Kidney glomerular epithelial cell (primary cell): ENCODE measurements at regions not wholly inside any gene's neighbourhood (a gene's known extent, or its start where the extent isn't known, plus 50 kb on each side); places are given as distances from the start of the nearest gene placed in this dataset.
A peak's percentile ranks its signal among the peaks of the same experiment; 100 is the strongest.

Experiments
- DNase-seq: peaks from one replicate; lab custom pipeline; 2025; lab: John Stamatoyannopoulos, UW

GRCh38 chr3:1696669-1697275 lies 401.9 kb upstream of the CNTN4 start:
- no peak for DNase-seq

- no peak for DNase-seq
Observed at GRCh38 chr3:1699361-1699920, 399.2 kb upstream of the CNTN4 start.

GRCh38 chr3:1700650-1701049 lies 398.0 kb upstream of the CNTN4 start:
- DNase-seq, result no peak

- DNase-seq, result no peak
Observed at GRCh38 chr3:1703169-1703568, 395.5 kb upstream of the CNTN4 start.

- no peak for DNase-seq
Observed at GRCh38 chr3:1710663-1711062, 388.0 kb upstream of the CNTN4 start.

- no peak for DNase-seq
Observed at GRCh38 chr3:1717524-1717923, 381.1 kb upstream of the CNTN4 start.

GRCh38 chr3:1723726-1724125 lies 374.9 kb upstream of the CNTN4 start:
- no peak for DNase-seq

- DNase-seq, result no peak
Observed at GRCh38 chr3:1726741-1727140, 371.9 kb upstream of the CNTN4 start.

GRCh38 chr3:1727242-1727641 lies 371.4 kb upstream of the CNTN4 start:
- DNase-seq, result no peak

GRCh38 chr3:1728510-1728909 lies 370.2 kb upstream of the CNTN4 start:
- DNase-seq, result no peak

- DNase-seq, result no peak
Observed at GRCh38 chr3:1734494-1735122, 364.1 kb upstream of the CNTN4 start.

GRCh38 chr3:1752205-1752604 lies 346.5 kb upstream of the CNTN4 start:
- no peak for DNase-seq

- DNase-seq, result no peak
Observed at GRCh38 chr3:1766384-1766783, 332.3 kb upstream of the CNTN4 start.

GRCh38 chr3:1773679-1774078 lies 325.0 kb upstream of the CNTN4 start:
- no peak for DNase-seq

GRCh38 chr3:1774597-1774996 lies 324.1 kb upstream of the CNTN4 start:
- no peak for DNase-seq

GRCh38 chr3:1775321-1775720 lies 323.3 kb upstream of the CNTN4 start:
- no peak for DNase-seq

- no peak for DNase-seq
Observed at GRCh38 chr3:1783995-1784394, 314.7 kb upstream of the CNTN4 start.

GRCh38 chr3:1787094-1787493 lies 311.6 kb upstream of the CNTN4 start:
- no peak for DNase-seq

GRCh38 chr3:1792466-1792865 lies 306.2 kb upstream of the CNTN4 start:
- DNase-seq, result no peak

- peak; percentile 53 for DNase-seq
Observed at GRCh38 chr3:1798711-1799405, 299.8 kb upstream of the CNTN4 start.

- no peak for DNase-seq
Observed at GRCh38 chr3:1805331-1805730, 293.3 kb upstream of the CNTN4 start.

GRCh38 chr3:1808590-1808989 lies 290.1 kb upstream of the CNTN4 start:
- DNase-seq, result no peak

- no peak for DNase-seq
Observed at GRCh38 chr3:1823867-1824266, 274.8 kb upstream of the CNTN4 start.
